ENCODE measurements at regions not wholly inside any gene's neighbourhood (a gene's known extent, or its start where the extent isn't known, plus 50 kb on each side); places are given as distances from the start of the nearest gene placed in this dataset.
A peak's percentile ranks its signal among the peaks of the same experiment; 100 is the strongest.
"Not testable (repeated sequence)": the region's sequence is repeated elsewhere in the genome, so short reads cannot be mapped to it uniquely, and the experiment has no call there.

DNA sequence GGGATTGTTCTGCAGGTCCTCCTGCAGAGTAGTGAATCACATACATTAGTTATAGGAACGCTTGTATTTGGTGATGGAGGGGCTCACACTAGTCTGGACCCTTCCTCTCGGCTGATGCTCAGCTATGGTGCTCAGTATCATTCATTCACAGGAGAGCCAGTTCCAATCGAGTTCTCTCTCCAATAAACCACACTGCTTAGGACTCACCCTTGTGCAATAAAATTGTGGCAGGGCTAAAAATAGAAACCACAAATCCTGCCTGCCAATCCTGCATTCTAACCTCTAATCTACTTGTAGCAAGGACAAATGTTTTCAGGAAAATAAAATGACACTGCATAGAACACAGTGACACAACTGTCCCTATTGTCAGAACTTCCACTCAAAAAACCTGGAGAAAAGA is 138.4 kb upstream of the TBL1XR1 start:
- no peaks in the 10 kb centered on the region for H3K9me3 Mint-ChIP-seq (ENCODE audit: unreplicated experiment)
- no peak overlapping the region for H3K4me3 Mint-ChIP-seq (ENCODE audit: unreplicated experiment)
- no peaks in the 10 kb centered on the region for H3K27me3 Mint-ChIP-seq (ENCODE audit: unreplicated experiment)
- TF ChIP-seq, protein P1, sequence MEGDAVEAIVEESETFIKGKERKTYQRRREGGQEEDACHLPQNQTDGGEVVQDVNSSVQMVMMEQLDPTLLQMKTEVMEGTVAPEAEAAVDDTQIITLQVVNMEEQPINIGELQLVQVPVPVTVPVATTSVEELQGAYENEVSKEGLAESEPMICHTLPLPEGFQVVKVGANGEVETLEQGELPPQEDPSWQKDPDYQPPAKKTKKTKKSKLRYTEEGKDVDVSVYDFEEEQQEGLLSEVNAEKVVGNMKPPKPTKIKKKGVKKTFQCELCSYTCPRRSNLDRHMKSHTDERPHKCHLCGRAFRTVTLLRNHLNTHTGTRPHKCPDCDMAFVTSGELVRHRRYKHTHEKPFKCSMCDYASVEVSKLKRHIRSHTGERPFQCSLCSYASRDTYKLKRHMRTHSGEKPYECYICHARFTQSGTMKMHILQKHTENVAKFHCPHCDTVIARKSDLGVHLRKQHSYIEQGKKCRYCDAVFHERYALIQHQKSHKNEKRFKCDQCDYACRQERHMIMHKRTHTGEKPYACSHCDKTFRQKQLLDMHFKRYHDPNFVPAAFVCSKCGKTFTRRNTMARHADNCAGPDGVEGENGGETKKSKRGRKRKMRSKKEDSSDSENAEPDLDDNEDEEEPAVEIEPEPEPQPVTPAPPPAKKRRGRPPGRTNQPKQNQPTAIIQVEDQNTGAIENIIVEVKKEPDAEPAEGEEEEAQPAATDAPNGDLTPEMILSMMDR (IDR thresholded peaks at IDR 0.05) = no peak
- H3K27ac Mint-ChIP-seq (ENCODE audit: unreplicated experiment) = peak overlapping the region; percentile 77
- DNase-seq (ENCODE audit: extremely low spot score, unreplicated experiment) = no peak
- H3K36me3 Mint-ChIP-seq (ENCODE audit: unreplicated experiment) = no peaks in the 10 kb centered on the region
- H3K4me1 Mint-ChIP-seq (ENCODE audit: unreplicated experiment) = peaks cover 76% of the 10 kb centered on the region

DNA sequence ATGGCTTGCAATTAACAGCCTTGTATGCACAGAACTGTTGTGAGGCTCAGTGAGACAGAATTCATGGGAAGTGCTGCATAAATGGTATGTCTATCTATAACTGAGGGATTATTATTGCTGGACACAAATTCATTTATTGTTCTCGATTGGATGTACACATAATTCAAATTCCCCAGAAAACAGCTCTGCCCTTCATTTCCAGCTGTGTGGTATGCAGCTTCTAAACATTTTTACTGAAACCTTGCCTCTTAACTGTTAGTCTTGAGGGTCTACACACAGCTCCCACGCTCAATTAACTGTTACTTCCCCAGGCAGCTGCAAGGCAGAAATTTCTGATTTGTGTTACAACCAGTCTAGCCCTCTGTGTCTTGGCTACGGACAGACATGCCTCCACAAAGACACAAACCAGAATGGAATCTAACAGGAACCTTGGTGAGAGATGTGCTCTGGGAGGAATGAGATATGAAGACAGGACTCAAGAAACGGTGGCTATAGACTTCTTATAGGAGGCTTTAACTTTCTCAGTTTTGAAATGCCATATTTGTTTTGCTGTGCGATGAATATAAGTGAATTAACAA is 139.7 kb upstream of the TBL1XR1 start:
- Mint-ChIP-seq H3K36me3 (ENCODE audit: unreplicated experiment) (no peaks in the 10 kb centered on the region), H3K4me3 (ENCODE audit: unreplicated experiment) (peak overlapping the region; percentile 17), H3K4me1 (ENCODE audit: unreplicated experiment) (peaks cover 87% of the 10 kb centered on the region), H3K27me3 (ENCODE audit: unreplicated experiment) (no peaks in the 10 kb centered on the region), H3K9me3 (ENCODE audit: unreplicated experiment) (no peaks in the 10 kb centered on the region), H3K27ac (ENCODE audit: unreplicated experiment) (peak overlapping the region; percentile 83)
- DNase-seq (ENCODE audit: extremely low spot score, unreplicated experiment) = no peak
- TF ChIP-seq, protein P1 (IDR thresholded peaks at IDR 0.05) = no peak

DNA sequence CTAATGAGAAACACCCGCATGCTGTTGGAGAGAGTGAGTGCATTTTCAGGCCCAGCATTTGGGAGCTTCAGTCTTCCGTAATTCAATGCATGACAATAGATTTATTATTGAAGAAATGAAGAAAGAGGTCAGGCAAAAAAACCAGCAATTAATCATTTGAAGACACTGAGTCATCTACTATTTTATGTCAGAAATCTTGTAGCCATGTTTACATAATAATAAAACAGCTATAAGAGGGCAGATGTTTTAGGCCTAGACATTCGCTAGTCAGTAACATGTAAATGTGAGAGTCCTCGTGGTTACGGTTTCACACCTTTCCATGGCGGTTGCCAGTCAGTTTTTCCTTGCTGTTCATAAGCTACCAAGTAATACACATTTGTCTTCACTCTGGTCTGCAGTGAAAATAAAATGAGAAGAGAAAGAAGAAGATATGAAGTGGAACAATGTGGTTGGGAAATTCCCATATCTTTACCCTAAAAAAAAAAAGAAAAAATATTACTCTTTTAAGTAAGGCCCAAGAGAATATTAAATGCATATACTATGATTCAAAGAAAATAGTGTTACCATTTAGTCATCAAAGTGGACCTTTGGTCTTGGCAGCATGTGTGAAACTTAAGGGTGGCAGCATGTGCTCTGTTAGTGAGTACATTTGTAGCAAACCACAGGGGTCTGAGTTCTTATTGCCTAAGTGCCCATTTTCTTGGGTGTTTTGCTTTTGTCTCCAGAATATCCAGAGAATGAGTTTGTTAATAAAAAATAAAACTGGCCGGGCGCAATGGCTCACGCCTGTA is 140.5 kb upstream of the TBL1XR1 start:
- H3K27ac Mint-ChIP-seq (ENCODE audit: unreplicated experiment) = peak overlapping the region; percentile 83
- no peaks in the 10 kb centered on the region for H3K27me3 Mint-ChIP-seq (ENCODE audit: unreplicated experiment)
- H3K36me3 Mint-ChIP-seq (ENCODE audit: unreplicated experiment) = no peaks in the 10 kb centered on the region
- H3K4me3 Mint-ChIP-seq (ENCODE audit: unreplicated experiment) = no peak overlapping the region
- peaks cover 89% of the 10 kb centered on the region for H3K4me1 Mint-ChIP-seq (ENCODE audit: unreplicated experiment)
- H3K9me3 Mint-ChIP-seq (ENCODE audit: unreplicated experiment) = no peaks in the 10 kb centered on the region
- no peak for DNase-seq (ENCODE audit: extremely low spot score, unreplicated experiment)
- TF ChIP-seq, protein P1 (IDR thresholded peaks at IDR 0.05) = no peak

DNA sequence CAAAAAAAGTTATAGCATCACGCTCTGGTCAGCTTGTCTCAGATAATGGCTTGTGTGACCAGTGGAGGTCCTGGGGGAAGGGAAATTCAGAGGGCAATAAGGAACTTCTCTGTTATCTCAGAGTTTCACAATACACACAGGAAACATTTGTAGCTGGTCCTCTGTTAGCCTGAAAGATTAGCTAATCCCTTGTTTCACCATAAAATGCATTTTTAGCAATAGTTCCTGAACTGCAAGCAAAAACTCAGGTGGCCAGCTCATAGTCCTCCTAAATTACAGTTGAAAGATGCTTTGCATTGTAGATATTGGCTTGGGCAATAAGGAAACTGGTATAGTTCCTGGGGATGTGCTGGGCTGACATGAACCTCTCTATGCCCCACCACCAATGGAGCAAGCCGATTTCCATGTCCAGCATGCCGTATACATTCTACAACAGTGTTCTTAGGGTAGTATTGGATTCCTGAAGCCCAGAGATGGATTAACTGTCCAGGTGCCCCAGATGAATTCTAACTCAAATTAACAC is 141.5 kb upstream of the TBL1XR1 start:
- TF ChIP-seq, protein P1 (IDR thresholded peaks at IDR 0.05) = no peak
- Mint-ChIP-seq H3K36me3 (ENCODE audit: unreplicated experiment) (no peaks in the 10 kb centered on the region), H3K4me3 (ENCODE audit: unreplicated experiment) (no peak overlapping the region), H3K4me1 (ENCODE audit: unreplicated experiment) (peaks cover 90% of the 10 kb centered on the region), H3K27me3 (ENCODE audit: unreplicated experiment) (no peaks in the 10 kb centered on the region), H3K27ac (ENCODE audit: unreplicated experiment) (peak overlapping the region; percentile 83), H3K9me3 (ENCODE audit: unreplicated experiment) (no peaks in the 10 kb centered on the region)
- DNase-seq (ENCODE audit: extremely low spot score, unreplicated experiment) = no peak

DNA sequence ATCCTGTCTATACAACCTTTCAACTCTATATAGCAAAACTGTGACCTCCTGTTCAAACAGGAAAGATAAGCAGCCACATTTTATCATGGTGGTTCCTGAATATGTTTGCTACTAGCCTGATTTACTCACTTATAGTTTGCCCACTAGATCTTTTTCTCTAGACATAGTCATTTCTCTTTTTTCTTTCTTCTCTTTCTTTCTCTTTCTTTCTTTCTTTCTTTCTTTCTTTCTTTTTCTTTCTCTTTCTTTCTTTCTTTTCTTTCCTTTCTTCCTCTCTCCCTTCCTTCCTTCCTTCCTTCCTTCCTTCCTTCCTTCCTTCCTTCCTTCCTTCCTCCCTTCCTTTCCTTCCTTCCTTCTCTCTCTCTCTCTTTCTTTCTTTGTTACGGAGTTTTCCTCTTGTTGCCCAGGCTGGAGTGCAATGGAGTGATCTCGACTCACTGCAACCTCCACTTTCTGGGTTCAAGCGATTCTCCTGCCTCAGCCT is 142.0 kb upstream of the TBL1XR1 start:
- DNase-seq (ENCODE audit: extremely low spot score, unreplicated experiment); H3K9me3 Mint-ChIP-seq (ENCODE audit: unreplicated experiment); H3K36me3 Mint-ChIP-seq (ENCODE audit: unreplicated experiment); H3K27me3 Mint-ChIP-seq (ENCODE audit: unreplicated experiment); H3K4me3 Mint-ChIP-seq (ENCODE audit: unreplicated experiment): not testable (repeated sequence)
- Mint-ChIP-seq H3K27ac (ENCODE audit: unreplicated experiment) (peak overlapping the region; percentile 83), H3K4me1 (ENCODE audit: unreplicated experiment) (peaks cover 90% of the 10 kb centered on the region)
